ENCODE measurements at regions not wholly inside any gene's neighbourhood (a gene's known extent, or its start where the extent isn't known, plus 50 kb on each side); places are given as distances from the start of the nearest gene placed in this dataset.
"Not testable (repeated sequence)": the region's sequence is repeated elsewhere in the genome, so short reads cannot be mapped to it uniquely, and the experiment has no call there.

DNA sequence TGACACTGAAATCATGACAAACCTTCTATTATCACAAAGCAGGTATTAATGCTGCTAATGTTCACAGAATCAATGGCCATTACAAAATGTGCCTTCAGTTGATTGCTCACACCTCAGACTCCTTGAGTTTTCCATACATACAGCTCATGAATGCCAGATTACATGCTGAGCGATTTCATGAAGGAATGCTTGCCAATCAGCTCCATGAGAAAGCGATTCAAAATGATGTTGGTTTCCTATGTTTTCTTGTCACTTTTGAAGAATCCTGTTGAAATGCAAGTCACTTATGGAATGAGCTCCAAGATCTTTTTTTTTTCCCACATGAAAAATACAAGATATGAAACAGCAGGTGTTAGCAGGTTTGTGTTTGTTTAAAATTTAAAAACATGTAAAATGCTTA is 68.0 kb upstream of the GPCPD1 start:
- H3K4me1 ChIP-seq (ENCODE audit: control insufficient read depth in 3 of 3, insufficient read depth in 2 of 3, low read depth in 1 of 3, low read length in 2 of 3), result no peaks in the 10 kb centered on the region
- no peak overlapping the region for H3K27ac ChIP-seq (ENCODE audit: low read depth in 1 of 3, low read length in 2 of 3)
- no peak overlapping the region for H3K4me3 ChIP-seq (ENCODE audit: low read depth in 1 of 3, low read length in 3 of 3)
- no peak for FAIRE-seq
- no peaks in the 10 kb centered on the region for H3K27me3 ChIP-seq (ENCODE audit: control insufficient read depth in 3 of 3, insufficient read depth in 3 of 3, low read length in 3 of 3)
- 95 to 97% (median 96%) methylated on average over 2 of the region's 2 CpGs for WGBS, 3 donors
- no peaks in the 10 kb centered on the region for H3K9me3 ChIP-seq (ENCODE audit: control insufficient read depth in 2 of 2, insufficient read depth in 1 of 2, low read depth in 1 of 2, low read length in 1 of 2)
- no peak for DNase-seq
- no peaks in the 10 kb centered on the region for H3K36me3 ChIP-seq (ENCODE audit: control insufficient read depth in 3 of 3, insufficient read depth in 2 of 3, low read depth in 1 of 3, low read length in 3 of 3)

DNA sequence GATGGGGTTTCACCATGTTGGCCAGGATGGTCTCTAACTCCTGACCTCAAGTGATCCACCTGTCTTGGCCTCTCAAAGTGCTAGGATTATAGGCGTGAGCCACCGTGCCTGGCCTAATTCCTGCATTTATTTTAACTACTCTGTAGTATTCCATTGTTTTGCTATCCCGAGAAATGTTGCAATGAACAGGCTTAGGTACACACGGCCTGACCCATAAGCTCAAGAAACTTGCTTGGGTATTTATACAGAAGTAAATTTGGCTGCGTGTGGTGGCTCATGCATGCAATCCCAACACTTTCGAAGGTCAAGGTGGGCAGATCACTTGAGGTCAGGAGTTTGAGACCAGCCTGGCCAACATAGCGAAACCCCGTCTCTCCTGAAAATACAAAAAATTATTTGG is 67.1 kb upstream of the GPCPD1 start:
- not testable (repeated sequence) for DNase-seq; H3K27ac ChIP-seq (ENCODE audit: low read depth in 1 of 3, low read length in 2 of 3); H3K4me3 ChIP-seq (ENCODE audit: low read depth in 1 of 3, low read length in 3 of 3); H3K36me3 ChIP-seq (ENCODE audit: control insufficient read depth in 3 of 3, insufficient read depth in 2 of 3, low read depth in 1 of 3, low read length in 3 of 3); H3K9me3 ChIP-seq (ENCODE audit: control insufficient read depth in 2 of 2, insufficient read depth in 1 of 2, low read depth in 1 of 2, low read length in 1 of 2); H3K4me1 ChIP-seq (ENCODE audit: control insufficient read depth in 3 of 3, insufficient read depth in 2 of 3, low read depth in 1 of 3, low read length in 2 of 3); FAIRE-seq; H3K27me3 ChIP-seq (ENCODE audit: control insufficient read depth in 3 of 3, insufficient read depth in 3 of 3, low read length in 3 of 3)
- WGBS, 3 donors, result 92 to 97% (median 95%) methylated on average over 8 of the region's 8 CpGs

DNA sequence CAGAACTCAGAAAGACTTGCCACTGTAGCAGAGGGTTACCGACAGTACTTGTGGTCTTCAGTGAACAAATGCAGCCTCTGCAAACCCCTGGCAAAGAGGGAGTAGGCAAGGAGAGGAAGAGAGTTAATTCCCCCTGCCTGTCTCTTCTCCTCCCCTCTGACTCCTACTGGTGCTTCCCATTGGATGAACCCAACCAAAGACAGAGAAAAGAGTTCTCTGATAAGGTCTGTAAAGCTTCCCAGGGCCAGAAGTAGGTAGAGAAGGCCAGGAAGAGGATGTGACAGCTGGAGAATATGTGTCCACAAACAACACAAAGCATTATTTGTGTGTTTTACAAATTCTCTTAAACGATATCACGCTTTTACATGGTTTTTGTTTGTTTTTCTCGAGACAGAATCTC is 66.6 kb upstream of the GPCPD1 start:
- no peaks in the 10 kb centered on the region for H3K36me3 ChIP-seq (ENCODE audit: control insufficient read depth in 3 of 3, insufficient read depth in 2 of 3, low read depth in 1 of 3, low read length in 3 of 3)
- 77 to 81% (median 81%) methylated on average over 4 of the region's 4 CpGs for WGBS, 3 donors

DNA sequence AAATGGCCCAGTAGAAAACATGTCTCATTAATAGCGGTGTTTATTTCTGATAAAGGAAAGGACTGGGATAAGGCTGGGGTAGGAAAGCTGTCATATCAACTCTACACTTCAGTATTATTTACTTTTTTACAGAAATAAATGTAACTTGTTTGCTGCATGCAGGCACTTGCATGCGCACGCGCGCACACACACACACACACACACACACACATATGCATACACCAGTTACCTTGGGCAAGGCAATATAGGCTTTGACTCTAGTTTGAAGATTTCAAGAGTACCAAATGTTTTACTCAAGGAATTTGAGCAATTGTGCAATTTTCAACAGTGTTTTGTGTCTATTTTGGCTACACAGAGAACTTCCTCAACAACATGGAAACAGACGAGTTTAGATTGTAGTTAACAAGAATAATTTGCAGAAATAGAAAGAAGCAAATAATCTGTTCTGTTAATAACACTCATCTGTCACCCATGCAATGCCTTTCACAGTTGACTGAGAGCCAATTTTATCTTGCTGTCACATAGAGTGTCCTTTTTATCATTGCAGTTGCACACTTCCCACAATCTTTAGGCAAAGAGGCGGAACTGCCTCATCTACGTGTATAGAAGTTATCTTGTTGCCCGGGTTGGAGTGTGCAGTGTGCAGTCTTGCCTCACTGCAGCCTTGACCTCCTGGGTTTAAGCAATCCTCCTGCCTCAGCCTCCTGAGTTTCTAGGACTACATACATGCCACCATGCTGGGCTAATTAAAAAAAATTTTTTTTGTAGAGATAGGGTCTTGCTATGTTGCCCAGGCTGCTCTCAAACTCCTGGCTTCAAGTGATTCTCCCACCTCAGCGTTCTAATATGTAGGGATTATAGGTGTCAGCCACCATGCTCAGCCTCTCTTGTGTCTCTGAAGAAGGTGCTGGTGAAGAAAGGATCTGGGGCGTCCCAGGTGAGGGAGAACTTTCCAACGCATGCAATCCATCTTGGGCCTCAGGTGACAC is 64.6 kb upstream of the GPCPD1 start:
- H3K27ac ChIP-seq (ENCODE audit: low read depth in 1 of 3, low read length in 2 of 3), result no peak overlapping the region
- no peaks in the 10 kb centered on the region for H3K9me3 ChIP-seq (ENCODE audit: control insufficient read depth in 2 of 2, insufficient read depth in 1 of 2, low read depth in 1 of 2, low read length in 1 of 2)
- no peak overlapping the region for H3K4me3 ChIP-seq (ENCODE audit: low read depth in 1 of 3, low read length in 3 of 3)
- FAIRE-seq (no peak), DNase-seq (no peak)
- H3K4me1 ChIP-seq (ENCODE audit: control insufficient read depth in 3 of 3, insufficient read depth in 2 of 3, low read depth in 1 of 3, low read length in 2 of 3), result no peaks in the 10 kb centered on the region
- WGBS, 3 donors, result 85 to 90% (median 88%) methylated on average over 12 of the region's 12 CpGs
- H3K36me3 ChIP-seq (ENCODE audit: control insufficient read depth in 3 of 3, insufficient read depth in 2 of 3, low read depth in 1 of 3, low read length in 3 of 3), result no peaks in the 10 kb centered on the region
- no peaks in the 10 kb centered on the region for H3K27me3 ChIP-seq (ENCODE audit: control insufficient read depth in 3 of 3, insufficient read depth in 3 of 3, low read length in 3 of 3)

More for the DNA sequence above, 66.6 kb upstream of the GPCPD1 start:
- Histone ChIP-seq H3K27me3 (ENCODE audit: control insufficient read depth in 3 of 3, insufficient read depth in 3 of 3, low read length in 3 of 3) (no peaks in the 10 kb centered on the region), H3K4me3 (ENCODE audit: low read depth in 1 of 3, low read length in 3 of 3) (no peak overlapping the region), H3K27ac (ENCODE audit: low read depth in 1 of 3, low read length in 2 of 3) (no peak overlapping the region), H3K9me3 (ENCODE audit: control insufficient read depth in 2 of 2, insufficient read depth in 1 of 2, low read depth in 1 of 2, low read length in 1 of 2) (no peaks in the 10 kb centered on the region), H3K4me1 (ENCODE audit: control insufficient read depth in 3 of 3, insufficient read depth in 2 of 3, low read depth in 1 of 3, low read length in 2 of 3) (no peaks in the 10 kb centered on the region)
- FAIRE-seq (no peak), DNase-seq (no peak)

DNA sequence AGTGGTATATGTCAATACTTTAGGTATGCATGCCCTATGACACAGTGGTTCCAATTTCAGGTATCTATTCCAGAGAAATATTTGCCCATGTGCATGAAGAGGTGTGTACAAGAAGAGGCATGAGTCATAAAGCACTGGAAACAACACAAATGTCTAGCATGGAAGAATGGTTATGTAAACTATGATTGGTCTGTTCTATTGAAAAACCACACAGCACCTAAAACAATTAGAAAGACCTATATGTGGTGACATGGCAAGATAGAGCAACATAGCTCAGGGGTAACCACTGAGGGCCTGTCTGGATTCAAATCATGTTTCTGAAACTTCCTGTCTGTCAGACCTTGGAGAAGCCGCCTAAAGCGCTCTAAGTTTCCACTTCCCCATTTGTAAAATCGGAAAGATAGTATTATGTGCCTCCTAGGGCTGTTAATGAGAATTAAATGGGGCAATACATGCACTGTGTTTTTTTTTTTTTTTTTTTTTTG is 63.4 kb upstream of the GPCPD1 start:
- no peaks in the 10 kb centered on the region for H3K36me3 ChIP-seq (ENCODE audit: control insufficient read depth in 3 of 3, insufficient read depth in 2 of 3, low read depth in 1 of 3, low read length in 3 of 3)
- peak overlapping the region in 1 of 3 donors; percentile 10 for H3K27ac ChIP-seq (ENCODE audit: low read depth in 1 of 3, low read length in 2 of 3)
- H3K4me1 ChIP-seq (ENCODE audit: control insufficient read depth in 3 of 3, insufficient read depth in 2 of 3, low read depth in 1 of 3, low read length in 2 of 3), result no peaks in the 10 kb centered on the region
- peak in 1 of 2 donors; percentile 16 for DNase-seq
- H3K9me3 ChIP-seq (ENCODE audit: control insufficient read depth in 2 of 2, insufficient read depth in 1 of 2, low read depth in 1 of 2, low read length in 1 of 2), result no peaks in the 10 kb centered on the region
- no peak overlapping the region for H3K4me3 ChIP-seq (ENCODE audit: low read depth in 1 of 3, low read length in 3 of 3)
- H3K27me3 ChIP-seq (ENCODE audit: control insufficient read depth in 3 of 3, insufficient read depth in 3 of 3, low read length in 3 of 3), result no peaks in the 10 kb centered on the region
- WGBS, 3 donors, result 63 to 86% (median 78%) methylated on average over 3 of the region's 3 CpGs
- no peak for FAIRE-seq

DNA sequence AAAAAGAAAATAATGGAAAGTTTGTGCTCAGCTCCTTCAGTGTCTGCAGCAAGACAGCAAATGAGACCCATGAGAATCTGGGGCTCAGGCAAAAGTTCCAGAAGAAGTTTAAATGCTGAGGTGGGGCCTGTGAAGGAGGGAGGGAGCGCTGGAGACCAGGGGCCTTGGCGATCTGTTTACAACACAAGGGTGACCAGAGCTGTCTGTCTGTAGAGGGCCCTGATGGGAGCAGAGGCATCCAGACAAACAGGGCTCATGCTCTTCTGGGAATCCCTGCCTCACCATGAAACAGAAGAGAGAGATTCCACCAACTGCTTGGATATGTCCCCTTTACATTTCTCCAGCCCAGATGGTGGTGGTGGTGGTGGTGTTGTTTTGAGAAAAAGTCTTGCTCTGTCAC is 60.1 kb upstream of the GPCPD1 start:
- Histone ChIP-seq H3K27ac (ENCODE audit: low read depth in 1 of 3, low read length in 2 of 3) (no peak overlapping the region), H3K4me3 (ENCODE audit: low read depth in 1 of 3, low read length in 3 of 3) (no peak overlapping the region), H3K27me3 (ENCODE audit: control insufficient read depth in 3 of 3, insufficient read depth in 3 of 3, low read length in 3 of 3) (no peaks in the 10 kb centered on the region), H3K4me1 (ENCODE audit: control insufficient read depth in 3 of 3, insufficient read depth in 2 of 3, low read depth in 1 of 3, low read length in 2 of 3) (no peaks in the 10 kb centered on the region), H3K9me3 (ENCODE audit: control insufficient read depth in 2 of 2, insufficient read depth in 1 of 2, low read depth in 1 of 2, low read length in 1 of 2) (no peaks in the 10 kb centered on the region), H3K36me3 (ENCODE audit: control insufficient read depth in 3 of 3, insufficient read depth in 2 of 3, low read depth in 1 of 3, low read length in 3 of 3) (no peaks in the 10 kb centered on the region)
- DNase-seq (no peak), FAIRE-seq (no peak)
- WGBS, 3 donors, result 89 to 97% (median 95%) methylated on average over 2 of the region's 2 CpGs

DNA sequence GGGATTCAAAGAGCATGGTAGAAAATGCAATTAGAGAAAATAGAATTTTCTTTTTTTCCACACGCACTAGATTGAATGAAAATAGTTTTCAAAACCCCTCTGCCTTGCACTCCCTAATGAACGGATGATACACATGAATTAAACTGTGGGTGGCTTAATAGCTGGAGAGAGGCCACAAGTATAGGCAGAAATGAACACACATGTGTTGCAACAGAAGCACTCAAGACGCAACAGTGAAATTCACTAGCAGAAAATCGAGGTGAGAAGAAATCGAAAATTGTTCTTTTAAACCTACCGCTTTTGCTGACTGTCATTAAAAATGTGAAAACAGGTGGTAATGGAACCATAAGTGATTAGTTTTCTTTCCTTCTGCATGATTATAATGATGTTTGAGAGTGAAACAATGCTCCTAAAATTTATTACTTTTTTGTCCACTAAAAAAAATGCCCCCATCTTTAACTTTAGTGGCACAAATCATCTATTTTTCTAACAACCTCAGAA is 59.3 kb upstream of the GPCPD1 start:
- DNase-seq (no peak), FAIRE-seq (no peak)
- Histone ChIP-seq H3K4me3 (ENCODE audit: low read depth in 1 of 3, low read length in 3 of 3) (no peak overlapping the region), H3K4me1 (ENCODE audit: control insufficient read depth in 3 of 3, insufficient read depth in 2 of 3, low read depth in 1 of 3, low read length in 2 of 3) (no peaks in the 10 kb centered on the region), H3K36me3 (ENCODE audit: control insufficient read depth in 3 of 3, insufficient read depth in 2 of 3, low read depth in 1 of 3, low read length in 3 of 3) (no peaks in the 10 kb centered on the region), H3K9me3 (ENCODE audit: control insufficient read depth in 2 of 2, insufficient read depth in 1 of 2, low read depth in 1 of 2, low read length in 1 of 2) (no peaks in the 10 kb centered on the region), H3K27me3 (ENCODE audit: control insufficient read depth in 3 of 3, insufficient read depth in 3 of 3, low read length in 3 of 3) (no peaks in the 10 kb centered on the region), H3K27ac (ENCODE audit: low read depth in 1 of 3, low read length in 2 of 3) (no peak overlapping the region)
- WGBS, 3 donors, result 88 to 92% (median 91%) methylated on average over 6 of the region's 6 CpGs

DNA sequence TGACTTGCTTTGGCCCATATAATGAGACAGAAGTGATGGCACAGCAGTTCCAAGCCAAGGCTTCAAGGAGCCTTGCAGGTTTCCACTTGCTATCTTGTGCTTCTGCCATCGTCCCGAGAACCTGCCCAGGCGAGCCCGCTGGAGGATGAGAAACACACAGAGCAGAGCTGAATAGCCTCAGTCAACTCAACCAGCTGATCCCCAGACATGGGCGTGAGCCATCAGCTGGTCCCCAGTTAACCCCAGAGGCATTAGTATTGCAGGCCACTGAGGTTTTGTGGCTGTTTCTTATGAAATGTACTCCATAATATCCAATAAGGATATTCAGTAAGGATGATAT is 57.7 kb upstream of the GPCPD1 start:
- FAIRE-seq, result no peak
- 90 to 96% (median 95%) methylated on average over 5 of the region's 5 CpGs for WGBS, 3 donors

More for the DNA sequence above, 57.7 kb upstream of the GPCPD1 start:
- no peaks in the 10 kb centered on the region for H3K27me3 ChIP-seq (ENCODE audit: control insufficient read depth in 3 of 3, insufficient read depth in 3 of 3, low read length in 3 of 3)
- no peak for DNase-seq
- no peak overlapping the region for H3K4me3 ChIP-seq (ENCODE audit: low read depth in 1 of 3, low read length in 3 of 3)
- H3K27ac ChIP-seq (ENCODE audit: low read depth in 1 of 3, low read length in 2 of 3), result no peak overlapping the region
- no peaks in the 10 kb centered on the region for H3K4me1 ChIP-seq (ENCODE audit: control insufficient read depth in 3 of 3, insufficient read depth in 2 of 3, low read depth in 1 of 3, low read length in 2 of 3)
- no peaks in the 10 kb centered on the region for H3K36me3 ChIP-seq (ENCODE audit: control insufficient read depth in 3 of 3, insufficient read depth in 2 of 3, low read depth in 1 of 3, low read length in 3 of 3)
- H3K9me3 ChIP-seq (ENCODE audit: control insufficient read depth in 2 of 2, insufficient read depth in 1 of 2, low read depth in 1 of 2, low read length in 1 of 2), result no peaks in the 10 kb centered on the region

Measured in small intestine (tissue), 7 donors.